Motor neuron (in vitro differentiated cells): ENCODE measurements at regions not wholly inside any gene's neighbourhood (a gene's known extent, or its start where the extent isn't known, plus 50 kb on each side); places are given as distances from the start of the nearest gene placed in this dataset.
A peak's percentile ranks its signal among the peaks of the same experiment; 100 is the strongest.

ENCODE experiments used
- ATAC-seq, 8 experiments: fragments of 200-7000 bp; cut with Tn5 transposase; replicated peaks in 6 of 8; 2 replicates each; pipeline ENCODE4 v1.8.0; 2021; ENCODE audit warnings: mild to moderate bottlenecking in 8 of 8, moderate library complexity in 8 of 8
- H3K27ac ChIP-seq, 2 donors: fragments of 250-450 bp; sonication (Bioruptor Pico); 2 replicates each; pipeline ENCODE4 v1.9.0; 2021; ENCODE audit warnings: antibody characterized with exemption in 2 of 2, mild to moderate bottlenecking in 2 of 2, moderate library complexity in 1 of 2
- H3K4me1 ChIP-seq, 2 donors: fragments of 250-450 bp; sonication (Bioruptor Pico); replicated peaks in 1 of 2; 2 replicates each; pipeline ENCODE4 v1.6.1; 2021; ENCODE audit warnings: antibody characterized with exemption in 2 of 2, mild to moderate bottlenecking in 2 of 2, moderate library complexity in 1 of 2
- H3K4me3 ChIP-seq, 5 donors: fragments of 250-450 bp; sonication (Bioruptor Pico); 2 replicates each; pipeline ENCODE4 v1.9.0; 2021; ENCODE audit warnings: antibody characterized with exemption in 5 of 5, mild to moderate bottlenecking in 5 of 5, moderate library complexity in 4 of 5
- WGBS, 10 experiments: fragments of 450-650 bp; shearing (Covaris generic); methylation state at CpG; one replicate each; pipeline ENCODE4 v1.0.0; 2022; 5-methylcytosine and 5-hydroxymethylcytosine counted together
- in situ Hi-C, 9 experiments: fragments of 400-800 bp; cut with MboI; loops; one replicate each; pipeline ENCODE4 v1.15.0; 2021; ENCODE audit warnings: low sequenced_read_pairs in 9 of 9, low pct_unique_long_range_greater_than_20kb in 2 of 9; ENCODE audit not compliant: unreplicated experiment in 9 of 9

DNA sequence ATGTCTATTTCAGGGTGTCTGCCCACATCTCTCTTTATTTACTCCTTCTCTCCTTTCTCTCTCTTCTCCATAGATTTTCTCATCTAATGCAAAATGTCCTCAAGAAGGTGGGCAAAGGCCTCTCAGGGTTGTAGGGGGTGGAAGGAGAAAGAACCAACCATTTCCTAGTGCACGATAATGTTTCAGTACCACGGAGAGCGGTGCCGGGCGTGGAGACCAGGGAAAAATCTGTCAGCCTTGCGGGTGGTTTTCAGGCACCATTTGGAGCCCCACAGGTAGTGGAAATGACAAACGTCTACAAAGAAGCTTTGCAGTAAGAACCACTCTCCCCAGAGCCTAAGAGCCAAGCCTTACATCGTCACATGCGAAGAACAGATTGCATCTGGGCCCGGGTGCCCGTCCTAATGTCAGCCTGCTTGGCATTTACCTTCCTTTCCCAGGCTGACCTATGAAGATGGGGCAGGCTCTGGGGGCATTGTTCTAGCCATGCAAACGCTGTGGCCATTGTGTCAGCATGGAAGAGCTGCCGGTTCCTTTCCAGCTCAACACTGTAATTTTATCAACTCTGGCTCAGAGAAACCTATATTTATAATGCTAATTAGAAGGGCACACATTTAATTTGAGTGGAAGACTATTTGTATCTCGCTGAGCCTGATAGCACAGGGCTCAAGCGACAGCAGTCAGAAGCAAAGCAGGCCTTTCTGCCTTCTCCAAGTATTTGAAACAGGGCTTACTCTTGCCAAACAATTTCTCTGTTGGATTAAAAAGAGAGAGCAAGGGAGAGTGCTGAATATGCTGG lies 430.1 kb upstream of the WWC1 start:
- 10 to 88% (median 68%) methylated on average over 2 to 13 of the region's 15 CpGs; no CpG with 5 or more reads in 2 of the 10 experiments for WGBS, 10 experiments
- Histone ChIP-seq H3K27ac (no peak overlapping the region), H3K4me1 (peaks cover 0 to 20% of the 10 kb centered on the region in 2 donors), H3K4me3 (no peak overlapping the region)
- in situ Hi-C loops, result no loop called here
- peak in 2 of 8 experiments; percentile 17 to 24 for ATAC-seq

DNA sequence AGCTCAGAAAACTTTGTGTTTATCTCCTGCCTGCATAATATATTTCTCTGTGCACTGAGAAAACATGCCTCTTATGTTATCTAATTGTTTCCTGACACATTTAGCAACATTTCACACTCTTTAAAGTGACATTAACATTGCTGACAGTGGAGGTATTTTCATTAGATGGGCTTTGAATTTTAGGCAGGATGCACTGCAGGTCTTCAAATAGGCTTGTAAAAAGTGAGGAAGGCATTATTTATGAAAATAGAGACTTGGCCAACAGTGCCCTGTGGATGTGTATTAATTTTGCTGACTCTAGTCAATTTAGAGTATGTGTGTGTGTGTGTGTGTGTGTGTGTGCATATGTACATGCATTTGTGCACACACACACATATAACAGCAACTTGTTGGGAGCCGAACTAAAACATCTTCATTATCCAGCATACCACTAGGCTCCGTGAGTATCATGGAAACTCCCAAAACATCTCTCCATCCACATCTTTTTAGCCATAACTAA lies 429.5 kb upstream of the WWC1 start:
- Histone ChIP-seq H3K27ac (no peak overlapping the region), H3K4me3 (no peak overlapping the region), H3K4me1 (peaks cover 0 to 16% of the 10 kb centered on the region in 2 donors)
- WGBS, 10 experiments, result 50 to 100% (median 91%) methylated on average over 1 to 2 of the region's 2 CpGs; no CpG with 5 or more reads in 6 of the 10 experiments
- ATAC-seq, result no peak
- in situ Hi-C loops, result no loop called here

DNA sequence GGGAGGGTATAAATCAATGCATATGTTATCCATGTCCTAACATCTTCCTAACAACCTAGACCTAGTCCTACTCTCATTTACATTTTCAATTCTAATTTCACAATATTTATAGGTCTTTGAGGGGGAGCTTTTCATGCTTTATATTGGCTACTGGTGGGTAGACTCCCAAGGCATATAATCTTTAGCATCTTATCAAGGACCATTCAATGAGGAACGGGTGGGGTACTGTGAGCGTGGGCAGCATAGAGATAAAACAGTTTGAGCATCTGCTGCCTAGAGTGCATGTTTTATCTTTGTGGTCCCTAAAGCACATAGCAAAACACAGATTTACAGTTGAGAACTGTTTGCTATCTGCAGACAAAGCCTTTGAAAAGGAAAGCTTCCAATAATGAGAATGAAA lies 427.6 kb upstream of the WWC1 start:
- in situ Hi-C loops, result no loop called here
- Histone ChIP-seq H3K27ac (no peak overlapping the region), H3K4me1 (peaks cover 0 to 16% of the 10 kb centered on the region in 2 donors), H3K4me3 (no peak overlapping the region)
- 0 to 100% (median 92%) methylated on average over 1 to 2 of the region's 2 CpGs; no CpG with 5 or more reads in 1 of the 10 experiments for WGBS, 10 experiments
- peak in 1 of 8 experiments; percentile 43 for ATAC-seq

GRCh38 chr5:167864801-167865200 lies 426.6 kb upstream of the WWC1 start:
- WGBS, 10 experiments, result 20 to 100% (median 85%) methylated on average over 1 to 6 of the region's 6 CpGs; no CpG with 5 or more reads in 2 of the 10 experiments
- Histone ChIP-seq H3K27ac (no peak overlapping the region), H3K4me3 (no peak overlapping the region), H3K4me1 (peaks cover 0 to 16% of the 10 kb centered on the region in 2 donors)
- ATAC-seq, result no peak
- in situ Hi-C loops, result no loop called here

- ATAC-seq, result no peak
- WGBS, 10 experiments, result 11 to 100% (median 73%) methylated on average over 1 to 3 of the region's 3 CpGs; no CpG with 5 or more reads in 2 of the 10 experiments
- no peak overlapping the region for H3K27ac ChIP-seq
- in situ Hi-C loops, result no loop called here
- no peak overlapping the region for H3K4me3 ChIP-seq
- H3K4me1 ChIP-seq, result peaks cover 0 to 8% of the 10 kb centered on the region in 2 donors
Measured at GRCh38 chr5:167866797-167867196, 424.6 kb upstream of the WWC1 start.

- ATAC-seq, result peak in 2 of 8 experiments; percentile 23 to 35
- Histone ChIP-seq H3K27ac (no peak overlapping the region), H3K4me3 (no peak overlapping the region), H3K4me1 (peaks cover 0 to 6% of the 10 kb centered on the region in 2 donors)
- 0 to 76% (median 36%) methylated on average over 1 to 5 of the region's 5 CpGs; no CpG with 5 or more reads in 2 of the 10 experiments for WGBS, 10 experiments
- in situ Hi-C loops, result no loop called here
Measured at GRCh38 chr5:167867281-167867680, 424.2 kb upstream of the WWC1 start.

GRCh38 chr5:167869125-167869524 lies 422.3 kb upstream of the WWC1 start:
- 11 to 100% (median 75%) methylated on average over 1 to 3 of the region's 3 CpGs for WGBS, 10 experiments

DNA sequence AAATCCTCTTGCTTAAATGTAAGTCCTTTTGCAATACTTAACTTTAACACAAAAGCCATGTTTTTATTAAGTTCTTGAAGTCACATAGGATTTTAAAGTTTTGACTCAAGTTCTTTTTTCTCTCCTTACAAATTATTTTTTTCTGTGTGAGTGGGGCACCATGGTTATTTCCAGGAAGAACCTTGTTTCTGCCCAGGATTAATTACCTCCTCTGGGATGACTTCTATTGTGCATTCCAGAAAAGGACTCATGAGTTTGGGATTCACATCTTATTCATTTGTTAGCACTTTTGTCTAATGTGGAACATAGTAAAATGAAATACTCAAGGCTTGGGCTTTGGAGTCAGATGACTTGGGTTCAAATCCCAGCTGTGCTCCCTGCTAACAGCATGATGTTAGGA lies 421.4 kb upstream of the WWC1 start:
- Histone ChIP-seq H3K4me3 (no peak overlapping the region), H3K27ac (no peak overlapping the region), H3K4me1 (no peaks in the 10 kb centered on the region)
- in situ Hi-C loops, result no loop called here
- ATAC-seq, result no peak

More at GRCh38 chr5:167869125-167869524, 422.3 kb upstream of the WWC1 start:
- Histone ChIP-seq H3K27ac (no peak overlapping the region), H3K4me1 (peaks cover 0 to under 1% of the 10 kb centered on the region in 2 donors), H3K4me3 (no peak overlapping the region)
- in situ Hi-C loops, result no loop called here
- ATAC-seq, result no peak

DNA sequence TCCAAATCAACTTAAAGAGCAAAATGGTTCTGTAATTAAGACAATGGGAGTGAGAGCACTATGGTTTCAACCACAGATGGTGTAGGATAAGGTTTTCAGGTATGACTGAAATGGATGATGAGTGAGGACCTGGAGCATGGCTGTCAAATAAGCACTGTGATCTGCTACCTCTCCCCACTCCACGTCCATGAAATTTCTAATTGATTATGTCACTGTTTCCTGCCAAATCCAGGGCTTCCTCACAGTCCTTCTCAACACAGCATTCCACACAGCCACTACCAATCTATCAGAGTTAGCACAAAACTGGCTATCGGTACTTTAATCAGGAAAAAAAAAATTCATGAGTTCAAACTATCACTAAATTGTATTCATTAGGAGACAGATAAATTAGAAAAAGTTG lies 420.4 kb upstream of the WWC1 start:
- in situ Hi-C loops, result no loop called here
- Histone ChIP-seq H3K27ac (no peak overlapping the region), H3K4me3 (no peak overlapping the region), H3K4me1 (no peaks in the 10 kb centered on the region)
- 0 to 100% (median 85%) methylated on average over 1 to 2 of the region's 2 CpGs; no CpG with 5 or more reads in 1 of the 10 experiments for WGBS, 10 experiments
- ATAC-seq, result no peak

GRCh38 chr5:167872791-167873190 lies 418.7 kb upstream of the WWC1 start:
- no peak overlapping the region for H3K27ac ChIP-seq
- 0 to 100% (median 65%) methylated on average over 1 to 2 of the region's 2 CpGs; no CpG with 5 or more reads in 3 of the 10 experiments for WGBS, 10 experiments
- in situ Hi-C loops, result no loop called here
- no peak for ATAC-seq
- H3K4me1 ChIP-seq, result peaks cover 0 to 7% of the 10 kb centered on the region in 2 donors
- no peak overlapping the region for H3K4me3 ChIP-seq

- ATAC-seq, result peak in 5 of 8 experiments; percentile 91 to 96 (median 93)
- Histone ChIP-seq H3K27ac (no peak overlapping the region), H3K4me1 (peaks cover 0 to 9% of the 10 kb centered on the region in 2 donors), H3K4me3 (no peak overlapping the region)
- 67 to 92% (median 77%) methylated on average over 1 to 5 of the region's 5 CpGs; no CpG with 5 or more reads in 1 of the 10 experiments for WGBS, 10 experiments
- in situ Hi-C loops, result no loop called here
Measured at GRCh38 chr5:167877114-167877722, 414.2 kb upstream of the WWC1 start.

GRCh38 chr5:167877924-167878323 lies 413.5 kb upstream of the WWC1 start:
- Histone ChIP-seq H3K4me1 (peaks cover 0 to 9% of the 10 kb centered on the region in 2 donors), H3K27ac (no peak overlapping the region), H3K4me3 (no peak overlapping the region)
- in situ Hi-C loops, result no loop called here
- WGBS, 10 experiments, result 14 to 100% (median 80%) methylated on average over 1 of the region's 1 CpG; no CpG with 5 or more reads in 4 of the 10 experiments
- no peak for ATAC-seq

GRCh38 chr5:167880420-167880819 lies 411.0 kb upstream of the WWC1 start:
- ATAC-seq, result peak in 3 of 8 experiments; percentile 18 to 70 (median 37)
- H3K4me1 ChIP-seq, result peaks cover 0 to 9% of the 10 kb centered on the region in 2 donors
- no peak overlapping the region for H3K27ac ChIP-seq
- in situ Hi-C loops, result no loop called here
- 25 to 100% (median 88%) methylated on average over 1 of the region's 1 CpG; no CpG with 5 or more reads in 5 of the 10 experiments for WGBS, 10 experiments
- H3K4me3 ChIP-seq, result no peak overlapping the region
